HFFc6 (cell line): ENCODE measurements at regions not wholly inside any gene's neighbourhood (a gene's known extent, or its start where the extent isn't known, plus 50 kb on each side); places are given as distances from the start of the nearest gene placed in this dataset.

Experiments
- DNase-seq: peaks from one replicate; pipeline ENCODE4 v3.0.0-alpha.2; 2018
- H3K27ac Mint-ChIP-seq: 2 replicates; pipeline ENCODE4 v1.8.0; 2020; ENCODE audit warnings: mild to moderate bottlenecking, mixed read lengths
- H3K27me3 Mint-ChIP-seq: 2 replicates; pipeline ENCODE4 v1.8.0; 2021; ENCODE audit warnings: mild to moderate bottlenecking, moderate library complexity, mixed read lengths; ENCODE audit not compliant: insufficient read depth
- H3K36me3 Mint-ChIP-seq: 2 replicates; pipeline ENCODE4 v1.8.0; 2021; ENCODE audit warnings: low read depth, mixed read lengths
- H3K4me1 Mint-ChIP-seq: 2 replicates; pipeline ENCODE4 v1.8.0; 2020; ENCODE audit warnings: low read depth, mixed read lengths
- H3K4me3 Mint-ChIP-seq: 2 replicates; pipeline ENCODE4 v1.8.0; 2020; ENCODE audit warnings: mild to moderate bottlenecking, moderate library complexity, mixed read lengths
- H3K9me3 Mint-ChIP-seq: 2 replicates; pipeline ENCODE4 v1.8.0; 2020; ENCODE audit warnings: mild to moderate bottlenecking, mixed read lengths
- TF ChIP-seq, protein P1 (sequence below): fragments of 200-600 bp; sonication (generic); IDR thresholded peaks from 2 replicates; pipeline ENCODE4 v1.5.0; 2021; ENCODE audit warnings: antibody characterized with exemption, mild to moderate bottlenecking

DNA sequence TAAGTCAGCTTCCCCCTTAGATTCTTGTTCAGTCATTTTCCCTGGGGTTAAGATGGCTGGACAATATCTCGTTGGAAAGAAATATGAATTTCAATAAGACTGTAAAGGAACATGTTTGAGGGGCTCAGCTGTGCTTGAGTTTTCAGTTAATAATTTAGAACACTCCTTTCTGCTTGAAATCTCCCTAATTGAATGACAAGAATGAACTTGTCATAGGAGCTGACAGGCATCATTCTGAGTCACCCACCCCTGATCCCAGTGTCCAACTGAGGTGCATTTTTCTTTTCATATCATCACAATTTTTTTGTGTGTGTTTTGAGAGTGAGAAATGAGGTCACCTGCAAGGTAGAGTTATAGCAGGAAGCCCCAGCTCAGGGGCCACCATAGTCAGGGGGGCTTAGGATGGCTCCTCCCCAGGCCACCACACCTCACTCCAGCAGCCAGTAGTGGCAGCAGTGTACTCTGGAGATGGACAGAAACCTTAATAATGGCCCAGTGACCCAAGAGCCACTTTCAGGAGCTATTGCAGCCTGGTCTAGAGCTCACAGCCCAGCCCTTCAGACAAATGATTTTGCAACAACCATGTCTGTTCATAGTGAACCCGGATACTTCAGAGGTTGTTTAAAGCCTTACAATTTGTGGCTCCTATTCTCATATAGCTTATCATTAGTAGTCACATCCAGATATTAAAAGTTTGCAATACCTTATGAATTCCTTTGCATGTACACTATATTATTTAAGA, 174.5 kb downstream of the MAIP1 start:
- TF ChIP-seq, protein P1, sequence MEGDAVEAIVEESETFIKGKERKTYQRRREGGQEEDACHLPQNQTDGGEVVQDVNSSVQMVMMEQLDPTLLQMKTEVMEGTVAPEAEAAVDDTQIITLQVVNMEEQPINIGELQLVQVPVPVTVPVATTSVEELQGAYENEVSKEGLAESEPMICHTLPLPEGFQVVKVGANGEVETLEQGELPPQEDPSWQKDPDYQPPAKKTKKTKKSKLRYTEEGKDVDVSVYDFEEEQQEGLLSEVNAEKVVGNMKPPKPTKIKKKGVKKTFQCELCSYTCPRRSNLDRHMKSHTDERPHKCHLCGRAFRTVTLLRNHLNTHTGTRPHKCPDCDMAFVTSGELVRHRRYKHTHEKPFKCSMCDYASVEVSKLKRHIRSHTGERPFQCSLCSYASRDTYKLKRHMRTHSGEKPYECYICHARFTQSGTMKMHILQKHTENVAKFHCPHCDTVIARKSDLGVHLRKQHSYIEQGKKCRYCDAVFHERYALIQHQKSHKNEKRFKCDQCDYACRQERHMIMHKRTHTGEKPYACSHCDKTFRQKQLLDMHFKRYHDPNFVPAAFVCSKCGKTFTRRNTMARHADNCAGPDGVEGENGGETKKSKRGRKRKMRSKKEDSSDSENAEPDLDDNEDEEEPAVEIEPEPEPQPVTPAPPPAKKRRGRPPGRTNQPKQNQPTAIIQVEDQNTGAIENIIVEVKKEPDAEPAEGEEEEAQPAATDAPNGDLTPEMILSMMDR = no peak
- Mint-ChIP-seq H3K27me3 (no peaks in the 10 kb centered on the region; the same call in 1 of the 2 replicates), H3K27ac (no peak overlapping the region)

DNA sequence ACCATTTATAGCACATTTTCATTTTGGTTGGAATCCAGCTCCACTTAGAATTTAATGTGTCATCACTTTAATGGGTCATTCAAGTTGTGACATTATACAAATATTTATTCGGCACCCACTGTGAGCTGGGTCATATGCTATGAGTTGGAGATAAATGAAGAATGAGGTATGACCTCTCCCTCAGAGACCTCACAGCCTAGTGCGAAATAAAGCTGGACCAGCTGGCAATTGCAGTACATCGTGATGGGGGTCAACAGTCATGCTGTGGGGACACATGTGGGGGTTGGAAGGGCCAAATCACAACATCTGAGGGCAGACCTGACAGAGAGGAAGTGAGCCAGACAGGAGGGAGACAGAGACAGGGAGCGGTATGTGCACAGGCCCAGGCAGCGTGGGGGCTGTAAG, 175.4 kb downstream of the MAIP1 start:
- TF ChIP-seq, protein P1 = no peak
- Mint-ChIP-seq H3K9me3 (no peaks in the 10 kb centered on the region), H3K36me3 (no peaks in the 10 kb centered on the region), H3K4me1 (peaks cover 5% of the 10 kb centered on the region), H3K27me3 (no peaks in the 10 kb centered on the region; the same call in 1 of the 2 replicates), H3K27ac (no peak overlapping the region), H3K4me3 (no peak overlapping the region)
- DNase-seq = no peak

More for the DNA sequence above, 174.5 kb downstream of the MAIP1 start:
- Mint-ChIP-seq H3K9me3 (no peaks in the 10 kb centered on the region), H3K4me1 (peaks cover 5% of the 10 kb centered on the region), H3K4me3 (no peak overlapping the region), H3K36me3 (no peaks in the 10 kb centered on the region)
- no peak for DNase-seq

DNA sequence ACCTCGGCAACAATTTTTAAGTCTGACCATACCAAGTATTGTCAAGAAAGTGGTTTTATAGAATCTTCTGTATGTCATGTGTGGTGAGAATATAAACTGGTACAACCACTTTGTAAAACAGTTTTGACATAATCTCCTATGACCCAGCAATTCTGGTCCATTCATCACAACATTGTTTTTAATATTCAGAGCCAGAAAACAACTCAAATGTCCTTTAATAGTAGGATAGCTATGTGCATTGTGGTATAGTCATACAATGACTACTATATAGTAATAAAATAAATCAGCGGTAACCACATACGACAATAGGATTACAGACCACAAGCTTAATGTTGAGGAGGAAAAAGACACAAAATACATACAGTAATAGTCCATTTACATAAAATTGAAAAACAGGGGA, 175.2 kb upstream of the SPATS2L start:
- H3K9me3 Mint-ChIP-seq = no peaks in the 10 kb centered on the region
- peaks cover 5% of the 10 kb centered on the region for H3K4me1 Mint-ChIP-seq
- DNase-seq = no peak
- H3K27ac Mint-ChIP-seq = no peak overlapping the region
- no peaks in the 10 kb centered on the region; the same call in 1 of the 2 replicates for H3K27me3 Mint-ChIP-seq
- no peaks in the 10 kb centered on the region for H3K36me3 Mint-ChIP-seq
- H3K4me3 Mint-ChIP-seq = no peak overlapping the region
- TF ChIP-seq, protein P1 = no peak

DNA sequence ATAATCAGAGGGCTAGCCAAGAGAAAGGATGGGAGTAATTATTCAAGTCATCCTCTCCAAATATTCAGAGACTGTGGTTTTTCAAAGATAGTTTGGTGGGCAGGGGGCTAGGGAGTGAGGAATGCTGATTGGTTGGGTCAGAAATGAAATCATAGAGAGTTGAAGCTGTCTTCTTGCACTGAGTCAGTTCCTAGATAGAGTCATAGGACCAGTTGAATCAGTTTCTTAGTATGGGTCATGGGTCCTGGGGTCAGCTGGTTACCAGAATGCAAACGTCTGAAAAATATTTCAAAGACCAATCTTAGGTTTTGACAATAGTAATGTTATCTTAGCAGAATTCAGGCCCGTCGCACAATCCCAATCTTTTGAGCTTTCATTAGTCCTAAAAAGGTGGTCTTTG, 171.4 kb upstream of the SPATS2L start:
- no peak overlapping the region for H3K27ac Mint-ChIP-seq
- no peak overlapping the region for H3K4me3 Mint-ChIP-seq
- TF ChIP-seq, protein P1 = no peak
- H3K4me1 Mint-ChIP-seq = peaks cover 5% of the 10 kb centered on the region
- peaks cover 2% of the 10 kb centered on the region; the same call in 1 of the 2 replicates for H3K27me3 Mint-ChIP-seq
- no peaks in the 10 kb centered on the region for H3K36me3 Mint-ChIP-seq
- no peaks in the 10 kb centered on the region for H3K9me3 Mint-ChIP-seq
- no peak for DNase-seq

DNA sequence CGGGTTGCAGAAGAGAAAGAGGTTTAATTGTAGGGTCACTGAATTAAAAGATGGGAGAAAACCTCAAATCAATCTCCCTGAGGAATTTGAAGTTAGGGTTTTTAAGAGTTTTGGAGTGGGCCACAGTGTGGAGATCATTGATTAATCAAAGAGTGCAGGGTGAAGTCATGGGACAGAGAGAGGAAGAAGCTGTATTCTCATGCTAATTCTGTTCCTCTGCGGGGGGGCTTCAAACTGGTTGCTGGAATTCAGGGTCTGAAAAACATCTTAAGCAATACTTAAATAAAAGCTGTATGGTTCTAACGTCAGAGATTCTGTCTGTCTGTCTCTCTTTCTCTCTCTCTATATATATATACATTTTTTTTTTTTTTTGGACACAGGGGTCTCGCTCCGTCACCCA, 169.8 kb upstream of the SPATS2L start:
- H3K4me3 Mint-ChIP-seq = no peak overlapping the region
- DNase-seq = no peak
- H3K9me3 Mint-ChIP-seq = no peaks in the 10 kb centered on the region
- H3K4me1 Mint-ChIP-seq = no peaks in the 10 kb centered on the region
- peaks cover 2% of the 10 kb centered on the region; the same call in 1 of the 2 replicates for H3K27me3 Mint-ChIP-seq
- TF ChIP-seq, protein P1 = no peak
- no peaks in the 10 kb centered on the region for H3K36me3 Mint-ChIP-seq
- no peak overlapping the region for H3K27ac Mint-ChIP-seq
